ENCODE measurements at regions not wholly inside any gene's neighbourhood (a gene's known extent, or its start where the extent isn't known, plus 50 kb on each side); places are given as distances from the start of the nearest gene placed in this dataset.

DNA sequence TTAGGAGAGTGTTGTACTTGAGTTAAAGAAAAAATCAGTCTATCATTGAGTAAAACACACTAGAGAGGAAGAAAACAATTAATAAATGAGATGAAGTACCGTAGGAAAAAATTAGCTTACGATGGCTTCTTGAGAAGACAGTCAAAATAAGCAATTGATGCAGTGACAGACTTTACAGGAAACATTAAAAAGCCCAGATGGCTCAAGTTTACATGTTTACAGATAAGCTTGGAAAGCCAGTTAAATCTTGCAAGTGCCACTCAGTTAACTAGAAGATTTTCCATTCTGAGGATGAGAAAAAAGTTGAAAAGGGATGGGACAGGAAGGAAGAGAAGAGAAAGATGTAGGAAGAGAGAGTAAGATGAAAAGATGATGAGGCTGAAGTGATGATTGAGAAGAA is 288.8 kb upstream of the FERMT1 start:
- no peak overlapping the region for H3K4me3 ChIP-seq (replicated peaks; ENCODE audit: low read depth, low read length)
- no peaks in the 10 kb centered on the region for H3K27me3 ChIP-seq (replicated peaks; ENCODE audit: control insufficient read depth, insufficient read depth, low read length)
- TF ChIP-seq, protein P1, sequence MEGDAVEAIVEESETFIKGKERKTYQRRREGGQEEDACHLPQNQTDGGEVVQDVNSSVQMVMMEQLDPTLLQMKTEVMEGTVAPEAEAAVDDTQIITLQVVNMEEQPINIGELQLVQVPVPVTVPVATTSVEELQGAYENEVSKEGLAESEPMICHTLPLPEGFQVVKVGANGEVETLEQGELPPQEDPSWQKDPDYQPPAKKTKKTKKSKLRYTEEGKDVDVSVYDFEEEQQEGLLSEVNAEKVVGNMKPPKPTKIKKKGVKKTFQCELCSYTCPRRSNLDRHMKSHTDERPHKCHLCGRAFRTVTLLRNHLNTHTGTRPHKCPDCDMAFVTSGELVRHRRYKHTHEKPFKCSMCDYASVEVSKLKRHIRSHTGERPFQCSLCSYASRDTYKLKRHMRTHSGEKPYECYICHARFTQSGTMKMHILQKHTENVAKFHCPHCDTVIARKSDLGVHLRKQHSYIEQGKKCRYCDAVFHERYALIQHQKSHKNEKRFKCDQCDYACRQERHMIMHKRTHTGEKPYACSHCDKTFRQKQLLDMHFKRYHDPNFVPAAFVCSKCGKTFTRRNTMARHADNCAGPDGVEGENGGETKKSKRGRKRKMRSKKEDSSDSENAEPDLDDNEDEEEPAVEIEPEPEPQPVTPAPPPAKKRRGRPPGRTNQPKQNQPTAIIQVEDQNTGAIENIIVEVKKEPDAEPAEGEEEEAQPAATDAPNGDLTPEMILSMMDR (IDR thresholded peaks at IDR 0.05; ENCODE audit: insufficient read depth, low read length, poor library complexity, severe bottlenecking): no peak
- DNase-seq (ENCODE audit: extremely low read depth, insufficient read length): no peak
- no peaks in the 10 kb centered on the region for H3K36me3 ChIP-seq (ENCODE audit: control insufficient read depth, insufficient read depth, low read length)

DNA sequence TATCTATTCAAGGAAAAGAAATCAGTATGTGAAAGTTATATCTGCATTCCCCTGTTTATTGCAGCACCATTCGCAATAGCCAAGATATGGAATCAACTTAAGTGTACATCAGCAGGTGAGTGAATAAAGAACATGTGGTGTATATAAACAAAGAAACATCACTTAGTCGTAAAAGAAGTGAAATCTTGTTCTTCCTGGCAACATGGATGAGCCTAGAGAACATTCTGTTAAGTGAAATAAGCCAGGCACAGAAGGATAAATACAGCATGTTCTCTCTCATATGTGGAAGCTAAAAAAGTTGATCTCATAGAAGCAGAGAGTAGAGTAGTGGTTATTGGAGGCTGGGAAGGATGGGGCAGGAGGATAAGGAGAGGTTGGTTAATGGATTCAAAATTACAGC is 287.9 kb upstream of the FERMT1 start:
- Histone ChIP-seq H3K4me3 (replicated peaks; ENCODE audit: low read depth, low read length) (no peak overlapping the region), H3K27me3 (replicated peaks; ENCODE audit: control insufficient read depth, insufficient read depth, low read length) (no peaks in the 10 kb centered on the region), H3K36me3 (ENCODE audit: control insufficient read depth, insufficient read depth, low read length) (no peaks in the 10 kb centered on the region)
- TF ChIP-seq, protein P1 (IDR thresholded peaks at IDR 0.05; ENCODE audit: insufficient read depth, low read length, poor library complexity, severe bottlenecking): no peak
- no peak for DNase-seq (ENCODE audit: extremely low read depth, insufficient read length)

DNA sequence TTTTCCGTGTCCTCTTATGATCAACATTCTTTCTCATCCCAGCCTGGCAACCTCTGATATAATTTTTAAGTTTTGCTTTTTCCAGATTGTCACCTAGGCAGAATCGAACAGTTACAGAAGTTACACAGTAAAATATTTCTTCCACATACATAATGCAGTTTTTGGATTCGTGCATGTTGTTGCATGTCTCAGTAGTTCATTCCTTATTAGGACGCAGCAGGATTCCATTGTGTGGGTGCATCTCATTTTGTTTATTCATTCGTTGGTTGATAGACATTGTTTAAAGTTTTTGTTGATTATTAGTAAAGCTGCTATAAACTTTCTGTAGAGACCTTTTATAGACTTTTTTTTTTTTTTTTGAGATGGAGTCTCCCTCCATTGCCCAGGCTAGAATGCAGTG is 284.3 kb upstream of the FERMT1 start:
- H3K4me3 ChIP-seq (replicated peaks; ENCODE audit: low read depth, low read length): no peak overlapping the region
- DNase-seq (ENCODE audit: extremely low read depth, insufficient read length): no peak
- H3K27me3 ChIP-seq (replicated peaks; ENCODE audit: control insufficient read depth, insufficient read depth, low read length): no peaks in the 10 kb centered on the region
- TF ChIP-seq, protein P1 (IDR thresholded peaks at IDR 0.05; ENCODE audit: insufficient read depth, low read length, poor library complexity, severe bottlenecking): no peak
- no peaks in the 10 kb centered on the region for H3K36me3 ChIP-seq (ENCODE audit: control insufficient read depth, insufficient read depth, low read length)

DNA sequence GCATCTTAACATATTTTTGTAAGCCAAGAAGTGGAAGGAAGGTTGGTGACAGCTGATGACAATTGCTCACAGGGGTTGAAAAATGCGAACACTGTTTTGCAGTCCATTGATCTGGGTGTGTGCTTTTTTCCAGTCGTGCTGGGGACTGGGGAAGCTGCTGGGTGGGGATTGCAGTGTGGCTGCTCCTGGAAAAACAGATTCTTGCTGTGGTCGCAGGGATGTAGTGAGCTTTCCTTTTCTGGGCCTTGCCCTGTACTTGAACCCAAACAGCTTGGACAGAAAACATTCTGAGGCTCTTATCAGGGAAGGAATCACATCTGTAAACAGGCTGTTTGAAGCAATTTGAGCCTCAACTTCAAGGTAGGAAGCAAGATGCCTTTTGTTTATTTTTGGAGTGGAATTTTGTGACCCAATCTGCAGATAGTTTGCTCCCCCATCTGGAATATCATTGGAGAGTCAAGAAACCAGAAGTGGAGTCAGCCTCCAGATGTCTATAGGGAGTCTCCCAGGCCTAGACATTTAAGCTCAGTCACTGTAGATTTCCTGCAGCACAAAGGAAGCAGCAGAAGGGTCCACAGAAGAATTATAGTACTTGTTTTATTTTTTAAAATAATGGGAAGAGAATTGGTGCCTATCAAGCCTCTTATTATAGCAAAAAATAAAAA is 279.2 kb upstream of the FERMT1 start:
- no peak overlapping the region for H3K4me3 ChIP-seq (replicated peaks; ENCODE audit: low read depth, low read length)
- TF ChIP-seq, protein P1 (IDR thresholded peaks at IDR 0.05; ENCODE audit: insufficient read depth, low read length, poor library complexity, severe bottlenecking): no peak
- no peaks in the 10 kb centered on the region for H3K36me3 ChIP-seq (ENCODE audit: control insufficient read depth, insufficient read depth, low read length)
- DNase-seq (ENCODE audit: extremely low read depth, insufficient read length): no peak
- H3K27me3 ChIP-seq (replicated peaks; ENCODE audit: control insufficient read depth, insufficient read depth, low read length): no peaks in the 10 kb centered on the region

DNA sequence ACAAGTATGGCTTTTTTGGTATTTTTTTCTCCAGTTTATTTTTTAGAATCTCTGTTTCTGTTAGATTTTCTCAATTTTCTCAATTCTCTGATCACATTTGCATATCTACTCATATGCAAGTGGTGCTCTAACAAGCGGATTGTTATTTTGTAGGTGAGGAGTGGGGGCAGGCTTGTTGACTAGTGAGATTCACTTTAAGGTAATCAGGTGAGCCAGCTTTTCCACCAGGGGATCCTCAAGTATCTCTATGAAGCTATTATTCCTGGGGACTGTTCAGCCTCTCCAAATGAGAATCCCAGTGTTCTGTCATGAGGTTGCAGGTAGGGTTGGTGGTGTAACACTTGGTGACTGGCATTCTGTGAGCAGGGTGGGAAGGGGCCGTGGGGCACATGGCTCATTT is 274.3 kb upstream of the FERMT1 start:
- TF ChIP-seq, protein P1 (IDR thresholded peaks at IDR 0.05; ENCODE audit: insufficient read depth, low read length, poor library complexity, severe bottlenecking): no peak
- Histone ChIP-seq H3K27me3 (replicated peaks; ENCODE audit: control insufficient read depth, insufficient read depth, low read length) (no peaks in the 10 kb centered on the region), H3K36me3 (ENCODE audit: control insufficient read depth, insufficient read depth, low read length) (no peaks in the 10 kb centered on the region), H3K4me3 (replicated peaks; ENCODE audit: low read depth, low read length) (no peak overlapping the region)
- no peak for DNase-seq (ENCODE audit: extremely low read depth, insufficient read length)

DNA sequence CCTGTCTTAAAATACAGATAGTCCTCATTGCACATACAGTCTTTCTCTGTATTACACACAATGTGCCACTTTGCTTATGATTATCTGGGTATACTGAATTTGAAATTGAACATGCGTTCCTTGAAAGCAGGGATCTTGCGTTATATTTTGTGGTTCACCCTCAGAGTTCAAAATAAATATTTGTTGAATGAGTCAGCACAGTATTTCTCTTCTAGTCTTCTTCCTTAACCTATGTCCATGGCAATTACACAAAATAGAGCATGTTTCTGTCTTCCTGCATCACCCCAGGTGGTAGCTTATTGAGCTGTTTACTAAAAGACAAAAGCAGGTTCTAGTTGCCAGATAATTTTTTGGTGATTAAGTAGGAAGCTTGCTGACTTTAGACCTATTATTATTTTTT is 272.9 kb upstream of the FERMT1 start:
- TF ChIP-seq, protein P1 (IDR thresholded peaks at IDR 0.05; ENCODE audit: insufficient read depth, low read length, poor library complexity, severe bottlenecking): no peak
- H3K27me3 ChIP-seq (replicated peaks; ENCODE audit: control insufficient read depth, insufficient read depth, low read length): no peaks in the 10 kb centered on the region
- no peaks in the 10 kb centered on the region for H3K36me3 ChIP-seq (ENCODE audit: control insufficient read depth, insufficient read depth, low read length)
- H3K4me3 ChIP-seq (replicated peaks; ENCODE audit: low read depth, low read length): no peak overlapping the region
- no peak for DNase-seq (ENCODE audit: extremely low read depth, insufficient read length)

Measured in GM06990 (cell line).